ENCODE measurements at regions not wholly inside any gene's neighbourhood (a gene's known extent, or its start where the extent isn't known, plus 50 kb on each side); places are given as distances from the start of the nearest gene placed in this dataset.

DNA sequence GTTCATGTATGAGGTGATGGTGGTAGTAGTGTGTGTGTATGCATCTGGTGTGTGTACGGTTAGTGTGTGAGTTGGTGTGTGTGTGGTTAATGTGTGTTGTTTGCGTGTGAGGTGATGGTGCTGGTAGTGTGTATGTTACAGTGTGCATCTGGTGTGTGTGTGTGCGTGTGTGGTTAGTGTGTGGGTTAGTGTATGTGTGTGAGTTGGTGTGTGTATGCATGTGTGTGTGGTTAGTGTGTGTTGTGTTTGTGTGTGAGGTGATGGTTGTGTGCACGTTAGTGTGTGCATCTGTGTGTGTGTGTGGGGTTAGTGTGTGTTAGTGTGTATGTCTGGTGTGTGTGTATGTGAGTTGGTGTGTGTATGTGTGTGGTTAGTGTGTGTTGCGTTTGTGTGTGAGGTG lies 153.0 kb downstream of the ACTR3B start:
- no peak for TF ChIP-seq TAF1 (IDR thresholded peaks at IDR 0.05; ENCODE audit: borderline replicate concordance, low read depth, low read length)
- TF ChIP-seq POLR2A (IDR thresholded peaks at IDR 0.05; ENCODE audit: low read depth, low read length) = no peak
